Natural killer cell (primary cell): ENCODE measurements at regions not wholly inside any gene's neighbourhood (a gene's known extent, or its start where the extent isn't known, plus 50 kb on each side); places are given as distances from the start of the nearest gene placed in this dataset.
"Not testable (repeated sequence)": the region's sequence is repeated elsewhere in the genome, so short reads cannot be mapped to it uniquely, and the experiment has no call there.

ENCODE experiments used
- ATAC-seq, 3 donors: fragments of 150-1000 bp in 2 of 3; fragments of 200-7000 bp in 1 of 3; cut with Tn5 transposase; 1 replicate in 1 of 3; 2 replicates in 2 of 3; pipeline ENCODE4 v1.10.0; 2021; ENCODE audit warnings: mild to moderate bottlenecking in 2 of 3, moderate library complexity in 2 of 3
- DNase-seq, 2 donors: peaks; one replicate each; pipeline versions ENCODE4 v3.0.0 to v3.0.0-alpha.2; 2013 to 2021; ENCODE audit warnings: mixed read lengths in 1 of 2
- H3K27ac ChIP-seq: one replicate; pipeline ENCODE4 v1.5.1; 2013; ENCODE audit warnings: mild to moderate bottlenecking, low read length
- H3K27me3 ChIP-seq: one replicate; pipeline ENCODE4 v1.6.1; 2013; ENCODE audit warnings: low read length; ENCODE audit not compliant: control insufficient read depth, insufficient read depth
- H3K36me3 ChIP-seq: one replicate; pipeline ENCODE4 v1.6.1; 2013; ENCODE audit warnings: low read length; ENCODE audit not compliant: control insufficient read depth, insufficient read depth
- H3K4me1 ChIP-seq: one replicate; pipeline ENCODE4 v1.6.1; 2013; ENCODE audit warnings: low read length; ENCODE audit not compliant: control insufficient read depth, insufficient read depth
- H3K4me3 ChIP-seq: one replicate; pipeline ENCODE4 v1.5.1; 2013; ENCODE audit warnings: low read length
- H3K9me3 ChIP-seq: one replicate; pipeline ENCODE4 v1.6.1; 2013; ENCODE audit warnings: low read length; ENCODE audit not compliant: control insufficient read depth, insufficient read depth
- H3K27ac Mint-ChIP-seq, 2 donors: one replicate each; pipeline ENCODE4 v1.8.0; 2022; ENCODE audit warnings: mild to moderate bottlenecking in 2 of 2, mixed read lengths in 2 of 2, moderate library complexity in 1 of 2
- H3K27me3 Mint-ChIP-seq, 2 donors: one replicate each; pipeline ENCODE4 v1.8.0; 2022; ENCODE audit warnings: low read depth in 2 of 2, mixed read lengths in 2 of 2
- H3K36me3 Mint-ChIP-seq: one replicate; pipeline ENCODE4 v1.8.0; 2022; ENCODE audit warnings: mixed read lengths
- H3K4me1 Mint-ChIP-seq, 2 donors: one replicate each; pipeline ENCODE4 v1.8.0; 2022; ENCODE audit warnings: mixed read lengths in 2 of 2
- H3K4me3 Mint-ChIP-seq: one replicate; pipeline ENCODE4 v1.8.0; 2022; ENCODE audit warnings: mild to moderate bottlenecking, moderate library complexity, mixed read lengths
- H3K9me3 Mint-ChIP-seq, 2 donors: one replicate each; pipeline ENCODE4 v1.8.0; 2022; ENCODE audit warnings: mixed read lengths in 2 of 2
- WGBS: methylation state at CpG from one replicate; pipeline ENCODE4 v1.1.7; 2013; ENCODE audit warnings: missing lambda C conversion rate; ENCODE audit not compliant: insufficient coverage; 5-methylcytosine and 5-hydroxymethylcytosine counted together
- intact Hi-C: fragments of 100-400 bp; cut with micrococcal nuclease; formaldehyde crosslinking; loops from one replicate; pipeline ENCODE4 v1.14.2; 2022
- TF ChIP-seq, protein P1 (sequence below): fragments of 200-600 bp; IDR thresholded peaks from one replicate; pipeline ENCODE4 v1.8.0; 2022; ENCODE audit warnings: antibody characterized with exemption

DNA sequence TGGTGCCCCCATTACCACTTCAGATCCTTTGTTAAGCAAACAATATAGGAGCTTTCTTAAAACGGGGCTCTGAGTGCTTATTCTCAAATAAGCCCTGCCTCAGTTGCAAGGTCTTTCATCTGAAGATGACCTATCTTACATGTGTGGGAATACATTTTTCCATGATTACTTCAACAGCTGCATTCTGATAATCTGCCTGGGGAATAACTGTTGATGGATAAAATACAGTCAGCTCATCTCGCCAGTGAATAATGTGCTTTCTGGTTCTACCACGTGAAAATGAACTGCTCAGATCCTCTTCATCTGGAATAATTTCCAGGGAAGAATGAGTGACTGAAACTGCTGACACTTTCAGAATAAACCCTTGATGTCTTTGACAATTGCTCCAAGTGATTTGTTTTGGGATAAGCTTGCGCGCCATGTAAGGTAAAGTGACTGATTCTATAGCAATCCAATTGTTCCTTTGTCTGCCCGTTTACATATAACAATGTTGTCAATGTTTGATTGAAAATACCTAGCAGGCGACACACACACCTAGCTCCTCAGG is 161.3 kb downstream of the RTL9 start:
- H3K36me3 ChIP-seq, result no peaks in the 10 kb centered on the region
- H3K36me3 Mint-ChIP-seq, result no peaks in the 10 kb centered on the region
- H3K4me3 ChIP-seq, result no peak overlapping the region
- H3K4me1 ChIP-seq, result no peaks in the 10 kb centered on the region
- intact Hi-C loops, result no loop called here
- H3K4me1 Mint-ChIP-seq, result no peaks in the 10 kb centered on the region
- H3K27ac ChIP-seq, result no peak overlapping the region
- H3K9me3 ChIP-seq, result no peaks in the 10 kb centered on the region
- H3K9me3 Mint-ChIP-seq, result no peaks in the 10 kb centered on the region
- WGBS, result 86% methylated on average over 6 of the region's 7 CpGs
- TF ChIP-seq, protein P1, sequence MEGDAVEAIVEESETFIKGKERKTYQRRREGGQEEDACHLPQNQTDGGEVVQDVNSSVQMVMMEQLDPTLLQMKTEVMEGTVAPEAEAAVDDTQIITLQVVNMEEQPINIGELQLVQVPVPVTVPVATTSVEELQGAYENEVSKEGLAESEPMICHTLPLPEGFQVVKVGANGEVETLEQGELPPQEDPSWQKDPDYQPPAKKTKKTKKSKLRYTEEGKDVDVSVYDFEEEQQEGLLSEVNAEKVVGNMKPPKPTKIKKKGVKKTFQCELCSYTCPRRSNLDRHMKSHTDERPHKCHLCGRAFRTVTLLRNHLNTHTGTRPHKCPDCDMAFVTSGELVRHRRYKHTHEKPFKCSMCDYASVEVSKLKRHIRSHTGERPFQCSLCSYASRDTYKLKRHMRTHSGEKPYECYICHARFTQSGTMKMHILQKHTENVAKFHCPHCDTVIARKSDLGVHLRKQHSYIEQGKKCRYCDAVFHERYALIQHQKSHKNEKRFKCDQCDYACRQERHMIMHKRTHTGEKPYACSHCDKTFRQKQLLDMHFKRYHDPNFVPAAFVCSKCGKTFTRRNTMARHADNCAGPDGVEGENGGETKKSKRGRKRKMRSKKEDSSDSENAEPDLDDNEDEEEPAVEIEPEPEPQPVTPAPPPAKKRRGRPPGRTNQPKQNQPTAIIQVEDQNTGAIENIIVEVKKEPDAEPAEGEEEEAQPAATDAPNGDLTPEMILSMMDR, result no peak
- H3K27me3 ChIP-seq, result no peaks in the 10 kb centered on the region
- no peaks in the 10 kb centered on the region for H3K27me3 Mint-ChIP-seq
- ATAC-seq (no peak), DNase-seq (no peak)
- H3K4me3 Mint-ChIP-seq, result no peak overlapping the region
- no peak overlapping the region for H3K27ac Mint-ChIP-seq

DNA sequence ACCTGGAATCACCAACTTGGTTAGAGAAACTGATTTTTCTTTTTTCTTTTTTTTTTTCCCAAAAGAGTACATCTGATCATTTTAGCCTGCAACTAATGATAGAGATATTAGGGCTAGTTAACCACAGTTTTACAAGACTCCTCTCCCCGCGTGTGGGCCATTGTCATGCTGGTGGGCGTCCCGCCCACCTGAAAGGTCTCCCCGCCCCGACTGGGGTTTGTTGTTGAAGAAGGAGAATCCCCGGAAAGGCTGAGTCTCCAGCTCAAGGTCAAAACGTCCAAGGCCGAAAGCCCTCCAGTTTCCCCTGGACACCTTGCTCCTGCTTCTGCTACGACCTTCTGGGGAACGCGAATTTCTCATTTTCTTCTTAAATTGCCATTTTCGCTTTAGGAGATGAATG is 162.0 kb downstream of the RTL9 start:
- H3K4me3 ChIP-seq, H3K4me1 Mint-ChIP-seq, H3K27me3 Mint-ChIP-seq, ATAC-seq, H3K27me3 ChIP-seq, H3K4me3 Mint-ChIP-seq, H3K9me3 Mint-ChIP-seq, H3K27ac ChIP-seq, H3K4me1 ChIP-seq, H3K36me3 ChIP-seq, H3K27ac Mint-ChIP-seq, DNase-seq, H3K36me3 Mint-ChIP-seq, H3K9me3 ChIP-seq, intact Hi-C loops: not testable (repeated sequence)
- WGBS, result 63% methylated on average over 2 of the region's 13 CpGs

DNA sequence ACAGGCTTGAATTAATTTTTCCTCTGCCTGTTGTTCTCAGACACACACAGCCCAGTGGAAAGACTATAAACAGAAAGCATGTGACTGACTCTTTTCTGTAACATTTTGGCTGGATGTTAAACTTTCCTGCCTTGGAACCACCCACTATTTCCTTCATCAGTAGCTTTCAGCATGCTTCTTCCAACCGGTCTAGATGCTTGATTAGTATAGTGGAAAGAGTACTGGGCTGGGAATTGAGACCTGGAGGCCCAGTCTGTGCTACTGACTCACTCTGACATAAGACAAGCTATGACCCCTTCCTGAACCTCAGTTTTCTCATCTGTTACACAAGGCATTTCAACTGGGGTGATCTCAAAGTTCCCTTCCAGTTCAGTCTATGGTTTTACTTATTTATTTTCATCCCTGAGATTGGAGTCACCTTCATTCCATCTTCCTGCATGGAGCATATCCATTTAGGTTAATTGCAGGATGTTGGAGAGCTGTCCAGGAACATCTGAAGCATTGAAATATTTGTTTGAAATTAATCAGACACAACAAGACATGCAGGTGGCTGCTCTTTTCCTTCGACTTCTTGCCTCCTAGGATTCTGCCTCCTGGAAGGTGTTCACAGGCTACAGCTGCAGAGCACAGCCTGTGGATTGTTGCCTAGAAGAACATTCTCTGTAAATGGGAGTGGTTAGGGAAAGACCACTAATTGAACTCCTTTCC is 173.4 kb downstream of the RTL9 start:
- DNase-seq (no peak), ATAC-seq (no peak)
- Histone ChIP-seq H3K4me3 (no peak overlapping the region), H3K4me1 (no peaks in the 10 kb centered on the region), H3K27me3 (no peaks in the 10 kb centered on the region), H3K9me3 (no peaks in the 10 kb centered on the region), H3K27ac (no peak overlapping the region), H3K36me3 (no peaks in the 10 kb centered on the region)
- H3K27ac Mint-ChIP-seq, result no peak overlapping the region
- WGBS, result 63% methylated on average over 1 of the region's 2 CpGs
- TF ChIP-seq, protein P1, result no peak
- intact Hi-C loops, result no loop called here
- H3K36me3 Mint-ChIP-seq, result no peaks in the 10 kb centered on the region
- H3K4me1 Mint-ChIP-seq, result no peaks in the 10 kb centered on the region
- peaks cover 0 to 2% of the 10 kb centered on the region in 2 donors for H3K9me3 Mint-ChIP-seq
- H3K4me3 Mint-ChIP-seq, result no peak overlapping the region
- H3K27me3 Mint-ChIP-seq, result no peaks in the 10 kb centered on the region

DNA sequence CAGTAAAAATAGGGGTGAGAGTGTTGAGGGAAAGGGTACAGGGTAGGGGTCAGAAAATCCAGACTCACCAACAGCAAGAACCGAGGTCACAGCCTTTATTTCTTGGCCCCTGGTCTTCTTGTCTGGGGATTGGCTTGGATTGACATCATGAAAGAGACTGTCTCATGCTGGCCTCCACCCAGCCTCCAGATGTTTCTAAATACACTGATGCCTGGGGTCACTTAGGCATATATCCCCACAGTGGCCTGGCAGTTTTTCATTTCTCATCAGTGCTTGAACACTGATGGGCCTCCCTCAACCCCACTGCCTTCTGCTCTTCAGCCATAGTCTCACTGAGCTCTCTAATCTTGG is 173.9 kb downstream of the RTL9 start:
- Mint-ChIP-seq H3K36me3 (no peaks in the 10 kb centered on the region), H3K4me3 (no peak overlapping the region), H3K27me3 (no peaks in the 10 kb centered on the region), H3K4me1 (no peaks in the 10 kb centered on the region), H3K9me3 (peaks cover 0 to 2% of the 10 kb centered on the region in 2 donors), H3K27ac (no peak overlapping the region)
- Histone ChIP-seq H3K27me3 (no peaks in the 10 kb centered on the region), H3K27ac (no peak overlapping the region), H3K4me1 (no peaks in the 10 kb centered on the region), H3K9me3 (no peaks in the 10 kb centered on the region), H3K4me3 (no peak overlapping the region), H3K36me3 (no peaks in the 10 kb centered on the region)
- TF ChIP-seq, protein P1, result no peak
- DNase-seq (no peak), ATAC-seq (no peak)
- 50% methylated on average over 1 of the region's 1 CpG for WGBS
- intact Hi-C loops, result no loop called here
